ENCODE measurements at regions not wholly inside any gene's neighbourhood (a gene's known extent, or its start where the extent isn't known, plus 50 kb on each side); places are given as distances from the start of the nearest gene placed in this dataset.

DNA sequence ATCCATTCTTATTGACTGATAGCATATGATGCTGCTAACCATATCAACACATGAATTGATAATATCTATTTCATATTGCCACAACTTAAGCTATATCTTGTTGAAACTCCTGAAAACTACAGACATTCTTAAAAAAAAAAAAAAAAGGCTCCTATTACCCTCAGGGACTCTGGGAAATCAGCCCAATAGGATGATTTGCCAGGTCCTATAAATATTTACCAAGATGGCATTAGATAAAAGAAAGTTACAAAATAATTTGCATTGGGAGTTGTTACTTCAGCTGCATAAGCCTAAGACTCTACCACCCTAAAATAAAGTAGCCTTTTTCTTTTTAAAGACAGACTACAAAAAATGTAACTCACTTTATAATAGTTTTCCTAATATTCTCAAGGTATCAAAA, 84.4 kb downstream of the CDO1 start:
- DNase-seq (no peak), ATAC-seq (no peak)
- intact Hi-C loops (cut with DNase I) = no loop called here
- TF ChIP-seq, protein P1, sequence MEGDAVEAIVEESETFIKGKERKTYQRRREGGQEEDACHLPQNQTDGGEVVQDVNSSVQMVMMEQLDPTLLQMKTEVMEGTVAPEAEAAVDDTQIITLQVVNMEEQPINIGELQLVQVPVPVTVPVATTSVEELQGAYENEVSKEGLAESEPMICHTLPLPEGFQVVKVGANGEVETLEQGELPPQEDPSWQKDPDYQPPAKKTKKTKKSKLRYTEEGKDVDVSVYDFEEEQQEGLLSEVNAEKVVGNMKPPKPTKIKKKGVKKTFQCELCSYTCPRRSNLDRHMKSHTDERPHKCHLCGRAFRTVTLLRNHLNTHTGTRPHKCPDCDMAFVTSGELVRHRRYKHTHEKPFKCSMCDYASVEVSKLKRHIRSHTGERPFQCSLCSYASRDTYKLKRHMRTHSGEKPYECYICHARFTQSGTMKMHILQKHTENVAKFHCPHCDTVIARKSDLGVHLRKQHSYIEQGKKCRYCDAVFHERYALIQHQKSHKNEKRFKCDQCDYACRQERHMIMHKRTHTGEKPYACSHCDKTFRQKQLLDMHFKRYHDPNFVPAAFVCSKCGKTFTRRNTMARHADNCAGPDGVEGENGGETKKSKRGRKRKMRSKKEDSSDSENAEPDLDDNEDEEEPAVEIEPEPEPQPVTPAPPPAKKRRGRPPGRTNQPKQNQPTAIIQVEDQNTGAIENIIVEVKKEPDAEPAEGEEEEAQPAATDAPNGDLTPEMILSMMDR (IDR thresholded peaks at IDR 0.05) = no peak
- no peaks in the 10 kb centered on the region for H3K4me1 ChIP-seq
- no peak overlapping the region for H3K4me3 ChIP-seq
- H3K9me3 ChIP-seq = peaks cover 0 to 11% (median 0%) of the 10 kb centered on the region in 11 donors
- no peaks in the 10 kb centered on the region for H3K27me3 ChIP-seq
- H3K27ac ChIP-seq = no peak overlapping the region
- H3K36me3 ChIP-seq = no peaks in the 10 kb centered on the region

DNA sequence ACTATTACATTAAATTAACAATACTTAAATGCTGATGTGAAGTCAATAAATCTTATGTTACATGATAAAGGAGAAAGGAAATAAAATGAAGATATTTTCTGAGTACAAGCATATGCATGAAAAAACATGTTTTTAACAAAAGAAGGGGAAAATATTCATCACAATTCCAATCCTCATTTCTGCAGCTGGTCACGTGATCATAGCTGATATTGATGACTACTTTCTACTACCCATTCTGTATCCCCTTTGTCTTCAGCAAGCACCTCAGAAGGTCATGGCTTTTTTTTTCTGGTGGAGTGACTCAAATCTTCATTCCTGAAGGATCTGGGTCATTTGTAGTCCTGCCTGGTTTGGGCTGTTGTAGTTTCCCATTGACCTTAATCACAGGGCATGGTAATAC, 90.9 kb downstream of the CDO1 start:
- peaks cover 0 to 11% (median 0%) of the 10 kb centered on the region in 11 donors for H3K9me3 ChIP-seq
- TF ChIP-seq, protein P1 (IDR thresholded peaks at IDR 0.05) = no peak

DNA sequence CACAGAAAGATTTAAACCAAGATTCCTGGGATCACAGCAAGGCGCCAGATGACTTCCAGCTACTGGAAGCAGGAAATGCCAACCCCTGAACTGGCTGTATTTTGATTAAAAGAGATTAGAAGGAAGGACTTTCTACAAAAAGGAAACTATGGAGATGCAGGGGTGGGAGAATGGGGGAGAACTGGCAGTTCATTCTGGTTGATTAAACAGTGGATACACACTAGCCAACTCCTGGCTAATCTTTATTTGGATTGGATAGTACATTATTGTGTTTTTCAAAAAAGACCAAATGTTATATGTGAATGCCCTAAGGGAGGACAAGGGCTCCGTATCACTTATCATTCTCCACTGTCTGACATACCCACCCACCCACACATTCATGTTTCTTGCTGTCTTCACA, 93.2 kb downstream of the CDO1 start:
- H3K27ac ChIP-seq = no peak overlapping the region
- H3K4me1 ChIP-seq = peaks cover 0 to 4% (median 0%) of the 10 kb centered on the region in 9 donors
- no peaks in the 10 kb centered on the region for H3K27me3 ChIP-seq
- TF ChIP-seq, protein P1 (IDR thresholded peaks at IDR 0.05) = no peak
- no peaks in the 10 kb centered on the region for H3K36me3 ChIP-seq
- ATAC-seq (peak in 1 of 8 donors; percentile 16), DNase-seq (no peak)
- 38 to 49% methylated on average over 2 of the region's 2 CpGs for WGBS, 2 donors
- intact Hi-C loops (cut with DNase I) = no loop called here
- H3K4me3 ChIP-seq = no peak overlapping the region
- H3K9me3 ChIP-seq = no peaks in the 10 kb centered on the region

More for the DNA sequence above, 90.9 kb downstream of the CDO1 start:
- Histone ChIP-seq H3K27ac (no peak overlapping the region), H3K36me3 (no peaks in the 10 kb centered on the region), H3K4me1 (peaks cover 0 to 4% (median 0%) of the 10 kb centered on the region in 9 donors), H3K27me3 (no peaks in the 10 kb centered on the region), H3K4me3 (no peak overlapping the region)
- DNase-seq (no peak), ATAC-seq (no peak)
- 83 to 89% methylated on average over 1 of the region's 1 CpG for WGBS, 2 donors
- intact Hi-C loops (cut with DNase I) = no loop called here

DNA sequence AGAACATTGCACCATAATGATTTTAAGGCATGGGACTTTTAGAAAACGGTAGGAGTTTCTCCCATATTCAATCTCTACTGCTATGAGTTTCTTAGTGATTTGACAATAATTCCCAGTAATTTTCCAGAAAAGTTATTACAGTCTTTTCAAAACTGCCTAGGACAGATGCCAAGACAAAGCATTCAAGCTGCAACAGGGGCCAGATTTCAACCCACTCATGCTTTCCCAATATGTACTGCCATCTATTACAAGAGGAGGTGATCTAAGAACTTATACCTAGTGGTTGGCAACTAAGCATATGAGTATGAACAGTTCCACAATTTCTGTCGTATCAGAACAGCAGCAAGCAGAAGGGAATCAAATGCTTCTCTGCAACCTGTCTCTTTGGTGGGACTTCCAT, 95.1 kb upstream of the TMED7 start:
- ATAC-seq (peak in 1 of 8 donors; percentile 22), DNase-seq (no peak)
- intact Hi-C loops (cut with DNase I) = no loop called here
- no peaks in the 10 kb centered on the region for H3K27me3 ChIP-seq
- no peaks in the 10 kb centered on the region for H3K9me3 ChIP-seq
- no peaks in the 10 kb centered on the region for H3K36me3 ChIP-seq
- WGBS, 2 donors = 70 to 73% methylated on average over 2 of the region's 2 CpGs
- H3K4me3 ChIP-seq = no peak overlapping the region
- TF ChIP-seq, protein P1 (IDR thresholded peaks at IDR 0.05) = no peak
- peaks cover 0 to 4% (median 0%) of the 10 kb centered on the region in 9 donors for H3K4me1 ChIP-seq
- H3K27ac ChIP-seq = no peak overlapping the region

Measured in heart right ventricle (tissue), 16 donors.